Fibroblast of lung (primary cell): ENCODE measurements at regions not wholly inside any gene's neighbourhood (a gene's known extent, or its start where the extent isn't known, plus 50 kb on each side); places are given as distances from the start of the nearest gene placed in this dataset.

Experiments
- DNase-seq, 2 donors: peaks; one replicate each; pipeline versions ENCODE4 v3.0.0 to v3.0.0-alpha.2; 2010; ENCODE audit warnings: low read depth in 2 of 2
- H2AFZ ChIP-seq: 2 replicates; pipeline ENCODE4 v1.5.1; 2012; ENCODE audit warnings: low read length, control low read depth, inconsistent platforms
- H3K27ac ChIP-seq: 2 replicates; pipeline ENCODE4 v1.5.1; 2011; ENCODE audit warnings: low read length, control low read depth; ENCODE audit not compliant: insufficient read depth
- H3K27me3 ChIP-seq: 2 replicates; pipeline ENCODE4 v1.5.1; 2011; ENCODE audit warnings: mild to moderate bottlenecking, low read length; ENCODE audit not compliant: control insufficient read depth, insufficient read depth
- H3K36me3 ChIP-seq: 2 replicates; pipeline ENCODE4 v1.5.1; 2011; ENCODE audit warnings: low read length; ENCODE audit not compliant: control insufficient read depth, insufficient read depth
- H3K4me1 ChIP-seq: 2 replicates; pipeline ENCODE4 v1.5.1; 2011; ENCODE audit warnings: low read length; ENCODE audit not compliant: control insufficient read depth, insufficient read depth; ENCODE audit errors: extremely low read depth
- H3K4me2 ChIP-seq: 2 replicates; pipeline ENCODE4 v1.5.1; 2011; ENCODE audit warnings: low read length, control low read depth; ENCODE audit not compliant: insufficient read depth; ENCODE audit errors: extremely low read depth
- H3K4me3 ChIP-seq, 4 experiments: fragments of 200-600 bp in 1 of 4; sonication (generic) in 1 of 4; replicated peaks in 1 of 4; 2 replicates each; pipeline ENCODE4 v1.5.1; 2011 to 2016; ENCODE audit warnings: low read length in 4 of 4, low read depth in 3 of 4, mild to moderate bottlenecking in 3 of 4, control low read depth in 2 of 4, inconsistent platforms in 1 of 4, mixed read lengths in 1 of 4; ENCODE audit not compliant: insufficient read depth in 1 of 4; ENCODE audit errors: control extremely low read depth in 1 of 4
- H3K79me2 ChIP-seq: 2 replicates; pipeline ENCODE4 v1.5.1; 2012; ENCODE audit warnings: mild to moderate bottlenecking, low read length, inconsistent platforms; ENCODE audit not compliant: control insufficient read depth, insufficient read depth
- H3K9ac ChIP-seq: 2 replicates; pipeline ENCODE4 v1.5.1; 2011; ENCODE audit warnings: mild to moderate bottlenecking, low read length, control low read depth; ENCODE audit not compliant: insufficient read depth
- H3K9me3 ChIP-seq: 2 replicates; pipeline ENCODE4 v1.5.1; 2012; ENCODE audit warnings: low read depth, low read length; ENCODE audit not compliant: control insufficient read depth, insufficient read depth
- H4K20me1 ChIP-seq: 2 replicates; pipeline ENCODE4 v1.5.1; 2011; ENCODE audit warnings: low read length; ENCODE audit not compliant: control insufficient read depth, insufficient read depth; ENCODE audit errors: extremely low read depth
- CTCF ChIP-seq, 2 donors: IDR thresholded peaks in 1 of 2; conservative IDR thresholded peaks in 1 of 2; 1 replicate in 1 of 2; 2 replicates in 1 of 2; pipeline ENCODE4 v1.5.1; 2011 to 2012; ENCODE audit warnings: low read length in 2 of 2, control low read depth in 1 of 2, inconsistent platforms in 1 of 2, low read depth in 1 of 2, mild to moderate bottlenecking in 1 of 2
- EZH2 ChIP-seq: IDR thresholded peaks from 2 replicates; pipeline ENCODE4 v1.5.1; 2012; ENCODE audit warnings: low read length, control low read depth, mild to moderate bottlenecking; ENCODE audit errors: missing control alignments

- Histone ChIP-seq H3K36me3 (no peaks in the 10 kb centered on the region), H3K9me3 (no peaks in the 10 kb centered on the region), H3K4me3 (no peak overlapping the region), H4K20me1 (no peaks in the 10 kb centered on the region), H2AFZ (no peak overlapping the region), H3K79me2 (no peaks in the 10 kb centered on the region), H3K9ac (no peak overlapping the region), H3K27ac (no peak overlapping the region), H3K4me1 (no peaks in the 10 kb centered on the region), H3K27me3 (no peaks in the 10 kb centered on the region), H3K4me2 (no peak overlapping the region)
- TF ChIP-seq EZH2 (no peak), CTCF (conservative IDR thresholded peaks at IDR 0.05 in 1 of 2, IDR thresholded peaks at IDR 0.05 in 1 of 2; ENCODE audit: low read depth in 1 of 2, low read length in 2 of 2) (no peak)
- DNase-seq: peak; percentile 14 to 18
These were observed 1923.8 kb upstream of the CELF4 start for GRCh38 chr18:39489431-39489830.

GRCh38 chr18:39487932-39488331, 1922.3 kb upstream of the CELF4 start:
- Histone ChIP-seq H4K20me1 (no peaks in the 10 kb centered on the region), H3K27ac (no peak overlapping the region), H3K4me3 (no peak overlapping the region), H3K4me1 (no peaks in the 10 kb centered on the region), H3K36me3 (no peaks in the 10 kb centered on the region), H3K79me2 (no peaks in the 10 kb centered on the region), H2AFZ (no peak overlapping the region), H3K9me3 (no peaks in the 10 kb centered on the region), H3K4me2 (no peak overlapping the region), H3K9ac (no peak overlapping the region), H3K27me3 (no peaks in the 10 kb centered on the region)
- peak in 1 of 2 donors; percentile 7 for DNase-seq
- TF ChIP-seq CTCF (conservative IDR thresholded peaks at IDR 0.05 in 1 of 2, IDR thresholded peaks at IDR 0.05 in 1 of 2; ENCODE audit: low read depth in 1 of 2, low read length in 2 of 2) (no peak), EZH2 (no peak)

- no peak for DNase-seq
- Histone ChIP-seq H4K20me1 (no peaks in the 10 kb centered on the region), H3K4me3 (no peak overlapping the region), H3K27me3 (no peaks in the 10 kb centered on the region), H3K79me2 (no peaks in the 10 kb centered on the region), H3K9ac (no peak overlapping the region), H3K9me3 (no peaks in the 10 kb centered on the region), H2AFZ (no peak overlapping the region), H3K36me3 (no peaks in the 10 kb centered on the region), H3K4me2 (no peak overlapping the region), H3K4me1 (no peaks in the 10 kb centered on the region), H3K27ac (no peak overlapping the region)
- TF ChIP-seq EZH2 (no peak), CTCF (conservative IDR thresholded peaks at IDR 0.05 in 1 of 2, IDR thresholded peaks at IDR 0.05 in 1 of 2; ENCODE audit: low read depth in 1 of 2, low read length in 2 of 2) (peak in 1 of 2 donors; percentile 8)
These were observed 1920.7 kb upstream of the CELF4 start for GRCh38 chr18:39486268-39486667.
